Heart left ventricle (tissue), 16 donors: ENCODE measurements at regions not wholly inside any gene's neighbourhood (a gene's known extent, or its start where the extent isn't known, plus 50 kb on each side); places are given as distances from the start of the nearest gene placed in this dataset.

Source experiments
- ATAC-seq, 4 donors: fragments of 200-7000 bp; cut with Tn5 transposase; one replicate each; pipeline ENCODE4 v1.9.1; 2020 to 2022; ENCODE audit warnings: moderate library complexity in 4 of 4, mild to moderate bottlenecking in 3 of 4, moderate number of reproducible peaks in 1 of 4
- DNase-seq, 5 donors: peaks; one replicate each; pipeline ENCODE4 v3.0.0-alpha.2; 2020
- H3K27ac ChIP-seq, 12 donors: fragments of 200-600 bp; sonication (generic) in 4 of 12; one replicate each; pipeline versions ENCODE4 v1.5.0 to v1.8.0; 2016 to 2022; ENCODE audit warnings: mild to moderate bottlenecking in 2 of 12
- H3K27me3 ChIP-seq, 9 donors: fragments of 200-600 bp; sonication (generic) in 2 of 9; one replicate each; pipeline versions ENCODE4 v1.5.1 to v1.8.0; 2016 to 2022; ENCODE audit warnings: mild to moderate bottlenecking in 3 of 9
- H3K36me3 ChIP-seq, 9 donors: fragments of 200-600 bp; sonication (generic) in 2 of 9; one replicate each; pipeline versions ENCODE4 v1.5.0 to v1.8.0; 2018 to 2022; ENCODE audit warnings: mild to moderate bottlenecking in 2 of 9
- H3K4me1 ChIP-seq, 12 donors: fragments of 200-600 bp; sonication (generic) in 4 of 12; one replicate each; pipeline versions ENCODE4 v1.5.0 to v1.8.0; 2016 to 2022; ENCODE audit warnings: mild to moderate bottlenecking in 3 of 12
- H3K4me3 ChIP-seq, 12 donors: fragments of 200-600 bp; sonication (generic) in 4 of 12; one replicate each; pipeline versions ENCODE4 v1.5.0 to v1.8.0; 2017 to 2022; ENCODE audit warnings: mild to moderate bottlenecking in 9 of 12, moderate library complexity in 4 of 12
- H3K9me3 ChIP-seq, 12 donors: fragments of 200-600 bp; sonication (generic) in 4 of 12; one replicate each; pipeline versions ENCODE4 v1.5.0 to v1.8.0; 2016 to 2022; ENCODE audit warnings: mild to moderate bottlenecking in 1 of 12
- CTCF ChIP-seq, 12 donors: fragments of 200-600 bp; sonication (generic) in 4 of 12; IDR thresholded peaks; one replicate each; pipeline versions ENCODE4 v1.5.0 to v1.8.0; 2018 to 2022; ENCODE audit warnings: antibody characterized with exemption in 12 of 12, mild to moderate bottlenecking in 5 of 12
- POLR2A ChIP-seq, 2 donors: fragments of 450-650 bp; IDR thresholded peaks; one replicate each; pipeline ENCODE4 v1.6.1; 2017; ENCODE audit warnings: antibody characterized with exemption in 2 of 2, mild to moderate bottlenecking in 2 of 2, moderate library complexity in 2 of 2
- WGBS, 4 donors: extraction: QIAGEN DNeasy Blood & Tissue Kit in 2 of 4; methylation state at CpG; one replicate each; pipeline versions ENCODE4 v1.1.5 to v1.1.7; 2013 to 2018; 5-methylcytosine and 5-hydroxymethylcytosine counted together
- intact Hi-C, 10 donors: fragments of 100-400 bp; cut with DNase I; formaldehyde crosslinking; loops; one replicate each; pipeline versions ENCODE4 v1.11.1 to v1.14.2; 2022
- donor health status: ischemic (EF 13 %, LVEDD 7.1; RV severe dilation, severe dysfunction).
- donor health status: healthy with polysubstance abuse.
- donor health status: DM: no; HTN: yes; CAD: no.
- donor health status: DM: no; HTN: no; CAD: no.
- donor health status: ischemic (EF 25% LVEDD 6.9; RV normal size, moderate dysfunction).
- donor health status: ischemic (EF 25% LVEDD 5.7; RV mildly dilated, moderate dysfunction).
- donor health status: healthy.
- donor health status: DM: yes; HTN: yes; CAD: no.
- donor health status: ischemic (EF 35%, LVEDD 5.7; RV mildly dilated, moderate dysfunction).
- donor health status: nonischemic (EF 11% LVEDD 7.7; RV severe dilation, severe dysfunction).
- donor health status: DM: yes; HTN: yes; CAD: no.
- donor health status: PGD.
- donor health status: ischemic (EF 29% LVEDD 5.4; RV normal size, mild dysfunction).
- donor health status: nonischemic (EF 23%, LVEDD 6.1; RV moderate dilation, normal function).

- no peak for DNase-seq
- Histone ChIP-seq H3K4me3 (no peak overlapping the region), H3K27me3 (no peaks in the 10 kb centered on the region), H3K9me3 (peaks cover 0 to 12% (median 3%) of the 10 kb centered on the region in 12 donors), H3K4me1 (no peaks in the 10 kb centered on the region), H3K27ac (no peak overlapping the region), H3K36me3 (no peaks in the 10 kb centered on the region)
- TF ChIP-seq POLR2A (IDR thresholded peaks at IDR 0.05) (no peak), CTCF (IDR thresholded peaks at IDR 0.05) (no peak)
- ATAC-seq = no peak
- 83 to 86% (median 86%) methylated on average over 1 of the region's 1 CpG for WGBS, 4 donors
- intact Hi-C loops = no loop called here
These were observed 190.6 kb upstream of the PCDH18 start for GRCh38 chr4:137722910-137723309.

- no peaks in the 10 kb centered on the region for H3K36me3 ChIP-seq
- H3K27ac ChIP-seq = no peak overlapping the region
- TF ChIP-seq CTCF (IDR thresholded peaks at IDR 0.05) = no peak
- no peak for TF ChIP-seq POLR2A (IDR thresholded peaks at IDR 0.05)
- WGBS, 4 donors = 82 to 100% (median 88%) methylated on average over 2 of the region's 2 CpGs
- no peak for DNase-seq
- peaks cover 0 to 12% (median 0%) of the 10 kb centered on the region in 12 donors for H3K4me1 ChIP-seq
- no peaks in the 10 kb centered on the region for H3K9me3 ChIP-seq
- no peaks in the 10 kb centered on the region for H3K27me3 ChIP-seq
- intact Hi-C loops = no loop called here
- H3K4me3 ChIP-seq = no peak overlapping the region
- no peak for ATAC-seq
These were observed 179.2 kb upstream of the PCDH18 start for GRCh38 chr4:137711502-137711901.

GRCh38 chr4:137707626-137708025, 175.3 kb upstream of the PCDH18 start:
- Histone ChIP-seq H3K27ac (no peak overlapping the region), H3K9me3 (no peaks in the 10 kb centered on the region), H3K4me1 (peaks cover 0 to 35% (median 8%) of the 10 kb centered on the region in 12 donors), H3K4me3 (no peak overlapping the region), H3K27me3 (no peaks in the 10 kb centered on the region), H3K36me3 (no peaks in the 10 kb centered on the region)
- intact Hi-C loops = loop anchor here in 3 of 10 donors (10.0 kb wide), 3 partner anchors 73 to 183 kb away; partner anchors contain the start of gene PCDH18 (in 1 of the 3)
- WGBS, 4 donors = 91 to 95% (median 92%) methylated on average over 2 of the region's 2 CpGs
- DNase-seq = no peak
- TF ChIP-seq CTCF (IDR thresholded peaks at IDR 0.05) = no peak
- no peak for TF ChIP-seq POLR2A (IDR thresholded peaks at IDR 0.05)
- no peak for ATAC-seq

GRCh38 chr4:137707102-137707620, 174.9 kb upstream of the PCDH18 start:
- Histone ChIP-seq H3K4me1 (peaks cover 0 to 35% (median 8%) of the 10 kb centered on the region in 12 donors), H3K27me3 (no peaks in the 10 kb centered on the region), H3K4me3 (no peak overlapping the region), H3K27ac (no peak overlapping the region), H3K36me3 (no peaks in the 10 kb centered on the region), H3K9me3 (no peaks in the 10 kb centered on the region)
- intact Hi-C loops = loop anchor here in 3 of 10 donors (10.0 kb wide), 3 partner anchors 72 to 182 kb away; partner anchors contain the start of gene PCDH18 (in 1 of the 3)
- DNase-seq (no peak), ATAC-seq (no peak)
- no peak for TF ChIP-seq CTCF (IDR thresholded peaks at IDR 0.05)
- no peak for TF ChIP-seq POLR2A (IDR thresholded peaks at IDR 0.05)
